NCI-H69 (cell line): ENCODE measurements at regions not wholly inside any gene's neighbourhood (a gene's known extent, or its start where the extent isn't known, plus 50 kb on each side); places are given as distances from the start of the nearest gene placed in this dataset.
"Not testable (repeated sequence)": the region's sequence is repeated elsewhere in the genome, so short reads cannot be mapped to it uniquely, and the experiment has no call there.

Experiments used
- DNase-seq: peaks from one replicate; lab custom pipeline; 2025; lab: John Stamatoyannopoulos, UW

DNA sequence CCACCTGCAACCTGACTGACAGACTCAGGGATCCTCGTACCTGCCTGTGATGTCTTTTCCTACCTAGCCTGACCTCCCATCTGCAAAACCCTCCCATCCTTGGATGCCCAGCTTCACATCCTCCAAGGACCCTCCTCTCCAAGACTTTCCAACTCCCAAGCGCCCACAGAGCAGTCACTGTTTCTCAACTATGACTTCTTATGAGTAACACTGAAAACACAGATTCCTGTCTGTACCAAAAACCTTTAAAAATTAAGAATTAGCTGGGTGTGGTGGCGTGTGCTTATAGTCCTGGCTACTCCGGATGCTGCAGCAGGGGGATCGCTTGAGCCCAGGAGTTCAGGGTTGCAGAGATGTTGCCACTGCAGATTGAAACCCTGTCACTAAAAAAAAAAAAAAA lies 181.9 kb downstream of the PSMG1 start:
- DNase-seq = no peak

- no peak for DNase-seq
Measured at GRCh38 chr21:39000496-39000895, 182.8 kb downstream of the PSMG1 start.

- no peak for DNase-seq
Measured at GRCh38 chr21:38999161-38999560, 184.1 kb downstream of the PSMG1 start.

GRCh38 chr21:38998281-38998680 lies 185.0 kb downstream of the PSMG1 start:
- not testable (repeated sequence) for DNase-seq

GRCh38 chr21:38997843-38998175 lies 185.4 kb downstream of the PSMG1 start:
- DNase-seq = not testable (repeated sequence)

DNA sequence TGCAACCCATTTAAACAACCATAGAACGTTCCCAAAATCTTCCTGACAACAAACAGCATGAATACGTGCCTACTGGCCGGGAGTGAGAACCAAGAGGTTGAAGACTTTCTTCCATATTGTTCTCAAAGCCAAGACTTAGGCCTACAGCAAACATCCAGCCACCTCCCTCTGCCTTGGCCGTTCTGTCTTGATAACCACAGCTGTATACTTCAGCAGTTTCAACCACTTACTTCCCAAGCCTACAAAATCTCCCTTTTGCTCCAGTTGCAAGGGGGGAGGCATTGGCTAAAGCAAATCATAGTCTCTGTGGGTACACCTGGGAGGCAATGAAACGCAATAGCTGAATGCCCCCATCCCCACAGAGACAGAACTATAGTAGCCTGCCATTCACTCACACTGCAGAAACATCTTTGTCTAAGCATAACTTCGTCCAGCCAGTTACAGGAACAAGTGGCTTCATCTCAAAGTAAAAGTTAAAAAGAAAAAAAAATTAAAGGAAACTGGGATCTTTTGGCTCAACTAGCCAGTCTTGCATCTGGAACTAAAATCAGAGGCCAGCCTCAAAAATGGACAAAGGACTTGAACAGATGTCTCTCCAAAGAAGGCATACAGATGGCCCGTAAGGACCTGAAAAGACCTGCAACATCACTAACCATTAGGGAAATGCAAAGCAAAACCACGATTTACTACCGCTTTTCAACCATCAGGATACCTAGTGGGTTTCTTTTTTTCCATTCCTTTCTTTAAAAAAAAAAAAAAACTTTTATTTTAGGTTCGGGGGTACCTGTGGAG lies 186.0 kb downstream of the PSMG1 start:
- DNase-seq = no peak

GRCh38 chr21:38996355-38996754 lies 186.9 kb downstream of the PSMG1 start:
- no peak for DNase-seq

DNA sequence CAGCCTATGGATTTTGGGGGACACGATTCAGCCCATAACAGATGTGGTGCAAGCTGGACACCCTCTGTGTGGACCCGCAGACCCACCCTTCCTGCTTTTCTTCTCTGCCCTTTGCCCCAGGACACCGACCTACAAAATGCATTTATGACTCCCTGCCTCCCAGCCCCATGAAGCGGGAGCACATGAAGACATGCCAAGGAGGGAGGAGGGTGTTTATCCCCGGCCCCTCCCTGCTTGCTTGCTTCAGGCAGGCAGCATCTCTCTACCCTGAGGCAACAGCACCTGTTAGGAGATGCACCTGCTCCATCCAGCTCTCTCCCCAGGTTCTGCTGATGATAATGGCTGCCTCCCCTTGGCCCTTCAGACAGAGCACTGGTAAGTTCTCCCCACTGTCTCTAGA lies 187.5 kb downstream of the PSMG1 start:
- peak; percentile 68 for DNase-seq

GRCh38 chr21:38995071-38995669 lies 188.1 kb downstream of the PSMG1 start:
- no peak for DNase-seq

- DNase-seq = no peak
Measured at GRCh38 chr21:38994042-38994441, 188.3 kb downstream of the ETS2 start.

GRCh38 chr21:38993561-38993960 lies 187.8 kb downstream of the ETS2 start:
- no peak for DNase-seq

DNA sequence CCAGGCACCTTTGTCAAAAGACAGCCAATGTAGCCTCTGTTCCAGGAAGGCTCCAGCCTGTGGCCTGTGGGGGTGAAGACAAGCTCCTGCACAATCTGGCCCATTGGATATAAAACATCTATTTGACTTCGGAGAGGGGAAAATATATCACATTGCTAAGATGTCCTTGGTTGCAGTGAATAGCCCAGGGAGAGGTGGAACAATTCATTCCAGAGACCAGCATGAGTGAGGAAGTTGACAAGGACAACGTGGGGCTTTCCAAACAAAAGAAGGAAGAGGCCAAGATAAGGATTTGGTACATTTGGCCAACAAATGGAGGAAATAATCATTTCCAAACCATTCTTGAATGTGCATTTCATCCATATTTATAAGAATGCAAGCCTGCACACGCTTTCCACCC lies 187.0 kb downstream of the ETS2 start:
- DNase-seq = no peak

DNA sequence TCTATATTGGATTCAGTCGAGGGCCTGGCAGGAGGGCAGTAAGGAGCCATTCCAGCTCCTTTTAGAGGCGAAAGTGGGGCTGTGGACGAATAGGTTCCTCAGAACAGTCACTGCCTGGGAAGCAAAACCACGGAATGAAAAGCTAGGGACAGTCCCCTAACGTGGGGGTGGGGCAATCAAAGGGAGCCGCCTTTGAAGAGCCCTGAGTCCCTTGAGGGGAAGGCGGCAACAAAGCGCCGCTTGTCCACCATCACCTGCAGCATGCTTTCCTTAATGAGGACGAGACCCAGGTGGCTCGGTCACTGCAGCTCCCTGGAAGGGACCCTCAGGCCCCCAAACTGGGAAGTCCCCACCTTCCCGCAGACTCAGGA lies 184.7 kb downstream of the ETS2 start:
- peak; percentile 88 for DNase-seq

- peak; percentile 90 for DNase-seq
Measured at GRCh38 chr21:38989745-38990423, 184.2 kb downstream of the ETS2 start.

DNA sequence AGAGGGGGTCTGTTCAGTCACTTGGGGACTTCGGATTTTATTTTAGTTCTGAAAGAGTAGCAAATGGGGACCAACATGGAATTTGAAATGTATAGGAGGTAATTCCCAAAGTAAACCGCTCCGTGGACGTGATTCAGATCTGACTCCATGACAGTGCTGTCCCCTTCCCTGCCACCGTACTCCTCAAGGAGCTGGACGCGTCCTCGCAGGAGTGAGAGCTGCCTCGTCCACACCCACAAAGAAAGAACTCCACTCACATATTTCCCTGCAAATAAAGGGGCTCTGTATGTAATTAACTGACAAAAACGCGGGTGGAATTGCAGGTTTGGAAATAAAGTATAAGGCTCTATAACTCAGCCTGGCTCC lies 183.6 kb downstream of the ETS2 start:
- DNase-seq = no peak

DNA sequence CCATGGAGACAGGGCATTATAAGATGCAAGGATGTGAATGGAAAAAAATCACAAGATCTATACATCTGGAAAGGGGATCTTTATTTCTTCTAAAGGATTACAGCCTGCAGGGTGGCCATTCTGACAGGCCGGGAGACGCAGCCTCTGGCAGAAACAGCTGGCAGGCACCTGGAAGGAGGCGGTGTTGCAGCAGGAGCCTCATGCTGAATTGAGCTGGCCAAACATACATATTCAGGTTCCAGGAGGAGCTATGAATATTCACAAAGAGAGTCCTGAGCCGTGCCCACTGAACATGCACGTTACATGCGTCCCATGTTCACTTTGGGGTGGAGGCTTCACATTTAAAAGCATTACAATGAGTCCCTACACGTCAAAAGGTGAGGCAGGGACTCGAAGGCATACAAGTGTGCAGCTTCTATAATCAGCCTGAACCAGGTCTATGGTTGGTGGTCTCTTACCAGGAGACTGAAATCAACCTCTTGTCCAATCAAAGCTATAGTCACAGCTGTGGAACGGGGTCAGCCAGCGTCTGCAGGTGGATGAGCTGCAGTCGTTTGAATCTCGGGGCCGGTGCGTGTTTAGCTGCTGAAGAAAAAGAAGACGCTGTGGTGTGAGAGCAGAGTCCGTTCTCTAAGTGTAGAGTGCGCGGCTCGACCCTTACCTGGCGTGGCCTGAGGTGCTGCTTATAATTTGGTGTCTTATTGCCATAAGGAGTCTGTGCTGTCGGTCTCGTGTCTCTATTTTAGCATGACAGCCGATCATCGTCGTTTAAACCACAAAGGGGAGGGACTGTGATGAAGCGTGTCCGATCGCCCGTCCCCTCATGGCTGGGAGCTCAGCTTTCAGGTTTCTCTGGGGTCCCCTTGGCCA lies 183.0 kb downstream of the ETS2 start:
- DNase-seq = peak; percentile 56

GRCh38 chr21:38987633-38988508 lies 182.1 kb downstream of the ETS2 start:
- DNase-seq = peak; percentile 68

- peak; percentile 30 for DNase-seq
Measured at GRCh38 chr21:38986806-38987632, 181.3 kb downstream of the ETS2 start.

DNA sequence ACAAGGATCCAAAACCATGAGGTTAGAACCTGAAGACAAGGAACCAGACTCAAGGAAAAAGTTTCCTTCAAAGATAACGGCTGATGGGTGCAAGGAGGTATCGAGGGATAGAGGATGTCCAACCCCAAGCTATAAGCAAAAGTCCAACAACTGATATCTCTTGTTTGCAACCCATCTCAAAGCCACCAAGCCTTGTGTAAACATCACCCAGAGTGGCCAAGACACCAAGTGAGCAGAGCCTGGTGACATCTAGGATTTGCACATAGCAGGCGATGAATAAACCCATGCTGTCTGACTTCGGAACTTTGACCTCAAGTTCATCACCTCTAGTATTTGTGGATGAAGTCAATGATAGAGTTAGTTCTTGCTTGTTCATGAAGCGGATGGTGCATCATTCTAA lies 180.7 kb downstream of the ETS2 start:
- peak; percentile 34 for DNase-seq

GRCh38 chr21:38985568-38986378 lies 180.0 kb downstream of the ETS2 start:
- DNase-seq = peak; percentile 97
